ENCODE measurements at regions not wholly inside any gene's neighbourhood (a gene's known extent, or its start where the extent isn't known, plus 50 kb on each side); places are given as distances from the start of the nearest gene placed in this dataset.

- TF ChIP-seq CREB1 (IDR thresholded peaks at IDR 0.05) (no peak), SIN3A (conservative IDR thresholded peaks at IDR 0.05 in 1 of 2, IDR thresholded peaks at IDR 0.05 in 1 of 2; ENCODE audit: low read depth in 1 of 2, low read length in 2 of 2) (no peak), CTCF (IDR thresholded peaks at IDR 0.05; ENCODE audit: control extremely low read depth in 1 of 3, insufficient read depth in 1 of 3, low read depth in 1 of 3, low read length in 3 of 3) (no peak), EZH2 (IDR thresholded peaks at IDR 0.05; ENCODE audit: low read depth, low read length, severe bottlenecking) (no peak), SP1 (IDR thresholded peaks at IDR 0.05; ENCODE audit: low read depth, low read length) (no peak), TAF1 (IDR thresholded peaks at IDR 0.05; ENCODE audit: low read depth, low read length) (no peak), POLR2A (IDR thresholded peaks at IDR 0.05; ENCODE audit: control extremely low read depth in 1 of 2, low read depth in 2 of 2, low read length in 2 of 2) (no peak), BCL11A (IDR thresholded peaks at IDR 0.05; ENCODE audit: low read depth in 2 of 2, low read length in 2 of 2) (no peak), JUND (IDR thresholded peaks at IDR 0.05; ENCODE audit: low read length) (no peak), EGR1 (IDR thresholded peaks at IDR 0.05; ENCODE audit: borderline replicate concordance, low read depth, low read length) (no peak), USF2 (IDR thresholded peaks at IDR 0.05; ENCODE audit: low read length) (no peak), SUZ12 (IDR thresholded peaks at IDR 0.05; ENCODE audit: low read length) (no peak)
- TF ChIP-seq, protein P1, sequence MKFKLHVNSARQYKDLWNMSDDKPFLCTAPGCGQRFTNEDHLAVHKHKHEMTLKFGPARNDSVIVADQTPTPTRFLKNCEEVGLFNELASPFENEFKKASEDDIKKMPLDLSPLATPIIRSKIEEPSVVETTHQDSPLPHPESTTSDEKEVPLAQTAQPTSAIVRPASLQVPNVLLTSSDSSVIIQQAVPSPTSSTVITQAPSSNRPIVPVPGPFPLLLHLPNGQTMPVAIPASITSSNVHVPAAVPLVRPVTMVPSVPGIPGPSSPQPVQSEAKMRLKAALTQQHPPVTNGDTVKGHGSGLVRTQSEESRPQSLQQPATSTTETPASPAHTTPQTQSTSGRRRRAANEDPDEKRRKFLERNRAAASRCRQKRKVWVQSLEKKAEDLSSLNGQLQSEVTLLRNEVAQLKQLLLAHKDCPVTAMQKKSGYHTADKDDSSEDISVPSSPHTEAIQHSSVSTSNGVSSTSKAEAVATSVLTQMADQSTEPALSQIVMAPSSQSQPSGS (IDR thresholded peaks at IDR 0.05; ENCODE audit: low read length), result no peak
- TF ChIP-seq, protein P2, sequence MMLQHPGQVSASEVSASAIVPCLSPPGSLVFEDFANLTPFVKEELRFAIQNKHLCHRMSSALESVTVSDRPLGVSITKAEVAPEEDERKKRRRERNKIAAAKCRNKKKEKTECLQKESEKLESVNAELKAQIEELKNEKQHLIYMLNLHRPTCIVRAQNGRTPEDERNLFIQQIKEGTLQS (IDR thresholded peaks at IDR 0.05; ENCODE audit: insufficient read depth, low read depth, low read length), result no peak
Measured at GRCh38 chr1:166701603-166702100, 137.6 kb upstream of the POGK start.

All from H1 (cell line).